IMR-90 (cell line): ENCODE measurements at regions not wholly inside any gene's neighbourhood (a gene's known extent, or its start where the extent isn't known, plus 50 kb on each side); places are given as distances from the start of the nearest gene placed in this dataset.

Experiments used
- CTCF ChIP-seq: conservative IDR thresholded peaks from 2 replicates; pipeline ENCODE4 v1.5.1; 2012; ENCODE audit warnings: mild to moderate bottlenecking, low read depth, low read length, improper control_type of control experiment
- POLR2A ChIP-seq: IDR thresholded peaks from 2 replicates; pipeline ENCODE4 v1.6.1; 2012; ENCODE audit warnings: mild to moderate bottlenecking, low read depth, low read length
- RAD21 ChIP-seq: IDR thresholded peaks from 2 replicates; pipeline ENCODE4 v1.6.1; 2012; ENCODE audit warnings: low read length, improper control_type of control experiment
- RFX5 ChIP-seq: IDR thresholded peaks from 2 replicates; pipeline ENCODE4 v1.8.0; 2012; ENCODE audit warnings: low read depth, mild to moderate bottlenecking, low read length, moderate library complexity

GRCh38 chr16:86718118-86718517, 139.8 kb downstream of the FOXL1 start:
- TF ChIP-seq CTCF = no peak
- TF ChIP-seq POLR2A = no peak
- TF ChIP-seq RFX5 = no peak
- no peak for TF ChIP-seq RAD21
